DOHH2 (cell line): ENCODE measurements at regions not wholly inside any gene's neighbourhood (a gene's known extent, or its start where the extent isn't known, plus 50 kb on each side); places are given as distances from the start of the nearest gene placed in this dataset.

ENCODE experiments used
- CTCF ChIP-seq: fragments of 200-600 bp; sonication (generic); IDR thresholded peaks from one replicate; pipeline ENCODE4 v1.5.1; 2014; ENCODE audit warnings: antibody characterized with exemption, mild to moderate bottlenecking, low read depth, low read length; ENCODE audit not compliant: poor library complexity, severe bottlenecking
- EZH2phosphoT487 ChIP-seq: fragments of 200-600 bp; sonication (generic); IDR thresholded peaks from 2 replicates; pipeline ENCODE4 v1.6.1; 2017; ENCODE audit warnings: borderline replicate concordance, mild to moderate bottlenecking, antibody characterized with exemption, low read length, moderate library complexity, mixed read lengths

- TF ChIP-seq CTCF (no peak), EZH2phosphoT487 (no peak)
Measured at GRCh38 chr5:167177736-167178135, 1113.7 kb upstream of the WWC1 start.
